ENCODE measurements at regions not wholly inside any gene's neighbourhood (a gene's known extent, or its start where the extent isn't known, plus 50 kb on each side); places are given as distances from the start of the nearest gene placed in this dataset.

DNA sequence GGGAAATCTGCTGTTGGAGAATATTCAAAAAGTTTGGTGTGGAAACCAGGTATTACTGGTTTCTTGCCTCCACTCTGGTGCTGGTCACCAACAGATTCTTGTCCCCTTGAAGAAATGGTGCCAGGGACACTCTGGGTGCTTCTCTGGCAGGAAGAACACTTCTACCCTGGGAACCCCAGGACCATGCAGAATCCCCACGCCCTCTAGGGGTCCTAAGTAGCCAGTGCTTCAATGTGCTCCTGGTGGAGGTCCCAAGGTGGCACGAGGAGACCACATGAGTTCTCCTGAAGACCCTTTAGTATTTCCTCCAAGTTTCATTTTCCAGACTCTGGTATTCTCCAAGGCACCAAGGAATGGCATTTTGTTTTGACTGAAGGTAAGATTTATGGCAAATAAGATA is 380.6 kb downstream of the TSN start:
- no peaks in the 10 kb centered on the region for H3K36me3 ChIP-seq (ENCODE audit: control insufficient read depth in 4 of 4, insufficient read depth in 4 of 4, low read length in 4 of 4)
- peak; percentile 16 for TF ChIP-seq CTCF (IDR thresholded peaks at IDR 0.05; ENCODE audit: control extremely low read depth, extremely low read depth)
- no peak for ATAC-seq (ENCODE audit: insufficient read depth, low FRiP score)

DNA sequence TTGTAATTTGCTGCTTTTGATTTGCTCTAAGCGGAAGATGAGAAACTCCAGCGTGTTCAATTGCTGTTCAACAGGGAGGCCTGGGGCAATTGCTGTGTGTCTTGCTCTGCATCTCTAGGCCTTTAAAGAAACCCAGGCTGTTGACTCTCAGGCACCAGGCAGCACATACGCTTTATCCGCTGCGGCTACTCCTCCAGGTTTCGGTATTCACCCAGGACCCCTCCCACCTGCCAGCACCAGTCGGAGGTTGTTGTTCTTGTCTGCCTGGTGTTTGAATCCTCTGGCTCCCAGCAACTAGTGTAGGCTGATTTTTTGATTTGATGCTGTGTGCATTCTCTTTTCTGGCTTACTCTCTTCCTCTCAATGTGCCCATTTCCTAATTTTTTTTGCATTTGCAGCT is 383.1 kb downstream of the TSN start:
- Histone ChIP-seq H3K4me1 (ENCODE audit: control insufficient read depth in 5 of 5, insufficient read depth in 5 of 5, low read length in 5 of 5) (no peaks in the 10 kb centered on the region), H3K4me3 (no peak overlapping the region), H3K9ac (ENCODE audit: insufficient read depth in 1 of 2, low read length in 2 of 2) (no peak overlapping the region), H3K27me3 (ENCODE audit: control insufficient read depth in 3 of 3, insufficient read depth in 3 of 3, low read length in 2 of 3) (no peaks in the 10 kb centered on the region), H3K9me3 (ENCODE audit: control insufficient read depth in 4 of 4, insufficient read depth in 3 of 4, low read length in 3 of 4) (no peaks in the 10 kb centered on the region), H3K36me3 (ENCODE audit: control insufficient read depth in 4 of 4, insufficient read depth in 4 of 4, low read length in 4 of 4) (no peaks in the 10 kb centered on the region), H3K27ac (ENCODE audit: low read depth in 1 of 2, low read length in 1 of 2) (no peak overlapping the region)
- ATAC-seq (ENCODE audit: insufficient read depth, low FRiP score) = no peak
- no peak for TF ChIP-seq CTCF (IDR thresholded peaks at IDR 0.05; ENCODE audit: control extremely low read depth, extremely low read depth)
- no peak for DNase-seq
- 82 to 98% methylated on average over 7 of the region's 7 CpGs for WGBS, 2 donors

More for the DNA sequence above, 380.6 kb downstream of the TSN start:
- 9 to 53% methylated on average over 2 of the region's 2 CpGs for WGBS, 2 donors
- Histone ChIP-seq H3K27me3 (ENCODE audit: control insufficient read depth in 3 of 3, insufficient read depth in 3 of 3, low read length in 2 of 3) (no peaks in the 10 kb centered on the region), H3K4me3 (no peak overlapping the region), H3K9me3 (ENCODE audit: control insufficient read depth in 4 of 4, insufficient read depth in 3 of 4, low read length in 3 of 4) (peaks cover 0 to 8% (median 1%) of the 10 kb centered on the region in 4 donors), H3K27ac (ENCODE audit: low read depth in 1 of 2, low read length in 1 of 2) (no peak overlapping the region), H3K9ac (ENCODE audit: insufficient read depth in 1 of 2, low read length in 2 of 2) (no peak overlapping the region), H3K4me1 (ENCODE audit: control insufficient read depth in 5 of 5, insufficient read depth in 5 of 5, low read length in 5 of 5) (no peaks in the 10 kb centered on the region)
- peak in 1 of 3 donors; percentile 12 for DNase-seq

GRCh38 chr2:122139739-122140420 is 384.4 kb downstream of the TSN start:
- no peaks in the 10 kb centered on the region for H3K9me3 ChIP-seq (ENCODE audit: control insufficient read depth in 4 of 4, insufficient read depth in 3 of 4, low read length in 3 of 4)
- no peaks in the 10 kb centered on the region for H3K36me3 ChIP-seq (ENCODE audit: control insufficient read depth in 4 of 4, insufficient read depth in 4 of 4, low read length in 4 of 4)
- H3K9ac ChIP-seq (ENCODE audit: insufficient read depth in 1 of 2, low read length in 2 of 2) = no peak overlapping the region
- H3K4me1 ChIP-seq (ENCODE audit: control insufficient read depth in 5 of 5, insufficient read depth in 5 of 5, low read length in 5 of 5) = no peaks in the 10 kb centered on the region
- H3K27ac ChIP-seq (ENCODE audit: low read depth in 1 of 2, low read length in 1 of 2) = no peak overlapping the region
- ATAC-seq (ENCODE audit: insufficient read depth, low FRiP score) = no peak
- no peak overlapping the region for H3K4me3 ChIP-seq
- DNase-seq = no peak
- WGBS, 2 donors = 81 to 86% methylated on average over 11 of the region's 11 CpGs
- no peak for TF ChIP-seq CTCF (IDR thresholded peaks at IDR 0.05; ENCODE audit: control extremely low read depth, extremely low read depth)
- no peaks in the 10 kb centered on the region for H3K27me3 ChIP-seq (ENCODE audit: control insufficient read depth in 3 of 3, insufficient read depth in 3 of 3, low read length in 2 of 3)

DNA sequence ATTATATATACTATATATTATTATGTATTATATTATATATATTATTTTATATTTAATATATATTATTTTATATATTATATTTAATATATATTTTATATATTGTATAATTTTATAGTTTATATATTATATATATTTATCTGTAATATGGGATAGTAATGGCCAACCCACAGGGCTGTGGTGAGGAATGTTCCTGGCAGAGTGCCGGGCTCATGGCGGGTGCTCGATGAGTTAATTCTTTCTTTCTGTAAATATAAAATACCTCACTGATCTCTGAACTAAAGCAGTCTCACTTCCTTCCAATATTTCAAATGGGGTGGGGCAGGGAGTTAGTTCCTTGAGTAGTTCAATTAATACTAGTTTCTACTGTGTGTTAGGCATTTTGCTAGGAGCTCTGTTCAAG is 389.4 kb downstream of the TSN start:
- Histone ChIP-seq H3K9me3 (ENCODE audit: control insufficient read depth in 4 of 4, insufficient read depth in 3 of 4, low read length in 3 of 4) (no peaks in the 10 kb centered on the region), H3K27me3 (ENCODE audit: control insufficient read depth in 3 of 3, insufficient read depth in 3 of 3, low read length in 2 of 3) (no peaks in the 10 kb centered on the region), H3K4me3 (no peak overlapping the region), H3K27ac (ENCODE audit: low read depth in 1 of 2, low read length in 1 of 2) (no peak overlapping the region), H3K9ac (ENCODE audit: insufficient read depth in 1 of 2, low read length in 2 of 2) (no peak overlapping the region), H3K4me1 (ENCODE audit: control insufficient read depth in 5 of 5, insufficient read depth in 5 of 5, low read length in 5 of 5) (no peaks in the 10 kb centered on the region), H3K36me3 (ENCODE audit: control insufficient read depth in 4 of 4, insufficient read depth in 4 of 4, low read length in 4 of 4) (no peaks in the 10 kb centered on the region)
- DNase-seq (no peak), ATAC-seq (ENCODE audit: insufficient read depth, low FRiP score) (no peak)
- whole genome bisulfite sequencing, 2 donors = 86 to 88% methylated on average over 3 of the region's 3 CpGs
- TF ChIP-seq CTCF (IDR thresholded peaks at IDR 0.05; ENCODE audit: control extremely low read depth, extremely low read depth) = no peak
